ENCODE measurements at regions not wholly inside any gene's neighbourhood (a gene's known extent, or its start where the extent isn't known, plus 50 kb on each side); places are given as distances from the start of the nearest gene placed in this dataset.

DNA sequence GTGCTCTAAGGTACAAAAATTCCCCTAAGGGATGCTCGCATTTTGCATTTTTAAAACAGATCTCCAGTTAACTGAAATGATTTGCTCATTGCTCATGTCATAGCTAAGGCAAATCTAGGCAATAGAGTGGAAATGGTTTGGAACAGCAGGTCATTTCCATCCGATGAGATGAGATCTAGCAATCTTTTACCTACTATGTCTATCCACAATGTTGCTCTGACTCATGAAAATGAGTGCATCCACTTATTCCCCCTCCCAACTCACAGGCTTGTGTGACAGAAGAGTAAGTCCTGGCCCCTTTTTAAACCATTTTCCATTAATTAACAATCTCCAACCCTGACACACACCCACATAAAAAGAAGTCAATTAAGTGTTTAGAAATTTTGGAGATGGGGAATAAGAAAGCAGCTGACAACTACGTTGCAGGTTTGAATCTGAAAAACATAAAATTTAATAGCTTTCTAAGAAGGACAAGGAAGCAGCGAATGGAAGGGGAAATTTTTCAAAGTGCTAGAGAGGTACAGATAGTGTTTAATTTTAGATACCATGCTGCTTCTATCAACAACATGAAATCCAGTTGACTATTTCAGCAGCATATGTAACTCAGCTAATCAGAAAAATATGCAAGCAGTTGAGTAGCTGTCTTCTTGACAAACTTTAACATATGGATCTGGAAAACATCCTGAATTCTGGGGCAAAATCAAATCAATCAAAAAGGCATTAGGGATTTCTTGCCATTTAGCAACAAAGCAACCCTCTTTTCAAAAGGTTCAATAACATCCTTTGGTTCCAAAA is 112.0 kb downstream of the TMCO5A start:
- no peak for DNase-seq (ENCODE audit: low spot score)

- no peak for DNase-seq (ENCODE audit: low spot score)
Observed at GRCh38 chr15:38048001-38048455, 113.6 kb downstream of the TMCO5A start.

GRCh38 chr15:38049891-38050290 is 115.5 kb downstream of the TMCO5A start:
- no peak for DNase-seq (ENCODE audit: low spot score)

DNA sequence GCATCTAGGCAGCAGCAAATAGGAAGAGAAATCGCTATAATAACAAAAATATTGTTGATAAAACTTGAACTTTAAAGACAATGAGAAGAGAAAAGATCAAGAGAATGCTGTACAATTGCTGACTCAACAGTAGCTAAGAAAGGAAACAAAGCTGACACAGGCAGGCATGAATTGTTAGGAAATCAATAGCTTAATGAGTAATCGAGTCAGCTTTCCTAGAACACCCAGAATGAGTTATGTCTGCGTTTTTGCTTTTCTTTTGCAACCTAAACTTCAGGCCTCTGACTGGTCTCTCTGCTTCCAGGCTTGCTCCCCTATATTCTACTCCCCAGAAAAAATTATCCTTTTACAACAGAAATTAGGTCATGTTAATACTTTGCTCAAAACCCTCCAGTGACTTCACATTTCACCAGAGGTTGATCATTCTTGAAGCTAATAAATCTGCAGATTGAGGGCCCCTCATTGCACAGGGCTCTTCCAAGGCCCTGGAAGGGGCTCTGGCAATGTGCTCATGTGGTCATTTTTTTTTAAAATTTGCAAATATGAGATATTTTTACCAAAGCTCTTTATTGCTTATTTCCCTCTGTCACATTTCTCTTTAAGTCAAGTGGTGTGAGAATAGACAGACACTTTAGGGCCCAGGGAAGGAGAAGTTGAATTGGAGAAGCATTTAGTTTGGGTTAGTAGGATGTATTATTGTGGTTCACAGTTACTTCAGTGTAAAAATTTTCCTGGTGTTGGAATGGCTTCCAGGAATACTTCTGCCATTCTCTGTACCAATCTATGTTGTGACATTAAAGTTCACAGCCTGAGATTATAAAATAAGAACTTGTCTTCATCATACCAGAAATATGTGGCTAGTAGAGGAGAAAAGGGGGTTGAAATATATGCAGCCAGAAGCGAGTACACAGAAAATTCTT is 116.3 kb downstream of the TMCO5A start:
- DNase-seq (ENCODE audit: low spot score) = no peak

GRCh38 chr15:38053205-38053604 is 118.8 kb downstream of the TMCO5A start:
- no peak for DNase-seq (ENCODE audit: low spot score)

- no peak for DNase-seq (ENCODE audit: low spot score)
Observed at GRCh38 chr15:38053776-38054175, 119.3 kb downstream of the TMCO5A start.

- DNase-seq (ENCODE audit: low spot score) = no peak
Observed at GRCh38 chr15:38054488-38054887, 120.0 kb downstream of the TMCO5A start.

DNA sequence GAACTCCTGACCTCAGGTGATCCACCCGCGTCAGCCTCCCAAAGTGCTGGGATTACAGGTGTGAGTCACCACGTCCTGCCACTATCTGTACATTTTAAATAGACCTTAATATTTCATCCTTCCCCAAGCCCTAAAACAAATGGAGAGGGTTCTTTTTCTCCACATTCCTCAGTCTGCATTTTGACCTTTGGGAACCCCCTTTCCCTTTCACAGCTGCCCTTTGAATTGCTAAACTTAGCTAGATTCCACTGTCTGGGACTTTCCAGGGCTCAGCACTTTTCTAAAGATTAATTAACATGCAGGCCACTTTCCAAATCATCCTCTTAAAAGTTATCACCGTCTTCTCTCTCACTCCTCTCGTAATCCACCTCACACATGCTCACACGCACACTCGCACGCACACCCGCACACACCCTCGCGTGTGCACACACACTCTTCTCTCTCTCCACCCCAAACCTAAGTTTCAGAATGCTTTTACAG is 124.2 kb downstream of the TMCO5A start:
- DNase-seq (ENCODE audit: low spot score) = no peak

DNA sequence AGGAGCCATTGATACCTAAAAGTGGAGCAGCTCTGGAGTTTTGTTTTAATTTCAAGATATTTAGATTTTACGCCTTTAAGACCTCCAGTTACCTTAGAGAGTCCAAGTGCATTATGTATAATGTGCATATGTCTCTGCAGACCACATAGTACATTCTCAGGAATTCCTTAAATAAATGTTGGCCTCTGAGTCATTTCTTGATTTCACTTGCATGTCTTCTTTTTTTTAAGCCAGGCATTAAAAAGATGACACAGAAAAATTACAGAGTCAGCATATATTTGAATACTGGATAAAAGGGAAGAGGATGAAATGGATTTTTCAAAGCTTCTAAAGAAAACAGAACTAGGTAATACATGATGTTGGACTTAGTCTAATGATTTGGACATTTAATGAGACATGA is 125.2 kb downstream of the TMCO5A start:
- no peak for DNase-seq (ENCODE audit: low spot score)

DNA sequence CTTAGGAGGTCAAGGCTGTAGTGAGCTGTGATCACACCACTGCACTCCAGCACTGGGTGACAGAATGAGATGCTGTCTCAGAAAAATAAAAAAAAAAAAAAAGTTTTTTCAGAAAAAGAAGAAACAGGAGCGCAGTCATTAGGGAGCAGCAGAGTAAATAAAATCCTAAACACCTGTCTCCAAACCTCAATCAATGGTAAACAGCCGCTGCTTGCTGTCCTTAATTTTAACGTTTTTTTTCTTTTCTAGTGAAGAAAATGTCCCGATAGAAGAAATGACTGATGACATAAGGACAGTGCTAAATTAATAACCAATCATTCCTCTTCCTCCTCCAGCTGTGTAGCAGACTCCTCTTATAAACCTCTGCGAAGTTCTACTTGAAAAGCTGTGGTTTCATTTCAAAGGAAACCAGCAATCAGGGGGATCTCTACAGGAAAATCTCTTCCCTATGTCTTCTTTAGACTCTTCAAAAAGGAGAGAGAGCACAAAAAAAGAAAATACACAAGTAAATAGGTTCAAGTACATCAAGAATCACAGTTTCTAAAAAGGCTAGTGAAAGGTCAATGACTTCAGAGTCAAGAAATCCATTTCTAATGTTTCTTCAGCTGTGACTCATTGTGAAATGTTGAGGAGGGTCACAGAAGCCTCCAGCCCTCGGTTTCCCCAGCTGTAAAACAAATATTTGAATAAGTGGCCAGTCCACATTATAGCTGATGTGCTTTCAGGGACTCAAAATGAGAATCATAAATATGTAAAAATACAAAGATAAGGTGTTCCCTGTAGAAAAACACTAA is 127.6 kb downstream of the TMCO5A start:
- DNase-seq (ENCODE audit: low spot score) = no peak

DNA sequence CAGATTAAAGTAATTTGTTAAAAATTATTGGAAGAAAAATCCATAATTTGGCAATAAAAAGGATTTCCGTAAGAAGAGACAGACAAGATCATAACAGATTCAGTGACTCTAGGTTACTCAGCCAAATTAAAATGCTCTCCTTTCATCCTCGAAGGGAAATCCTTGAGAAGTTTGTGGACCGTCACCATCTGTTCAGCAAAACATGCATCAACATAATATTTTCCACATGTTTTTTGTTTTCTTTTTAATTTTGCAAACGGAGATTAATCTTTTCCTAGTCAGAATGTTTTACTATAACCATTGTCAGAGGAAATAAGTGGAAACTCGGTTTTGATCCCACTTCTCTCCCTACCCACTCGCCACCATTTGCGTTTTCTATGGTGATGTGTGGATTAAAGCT is 128.3 kb downstream of the TMCO5A start:
- DNase-seq (ENCODE audit: low spot score) = no peak

DNA sequence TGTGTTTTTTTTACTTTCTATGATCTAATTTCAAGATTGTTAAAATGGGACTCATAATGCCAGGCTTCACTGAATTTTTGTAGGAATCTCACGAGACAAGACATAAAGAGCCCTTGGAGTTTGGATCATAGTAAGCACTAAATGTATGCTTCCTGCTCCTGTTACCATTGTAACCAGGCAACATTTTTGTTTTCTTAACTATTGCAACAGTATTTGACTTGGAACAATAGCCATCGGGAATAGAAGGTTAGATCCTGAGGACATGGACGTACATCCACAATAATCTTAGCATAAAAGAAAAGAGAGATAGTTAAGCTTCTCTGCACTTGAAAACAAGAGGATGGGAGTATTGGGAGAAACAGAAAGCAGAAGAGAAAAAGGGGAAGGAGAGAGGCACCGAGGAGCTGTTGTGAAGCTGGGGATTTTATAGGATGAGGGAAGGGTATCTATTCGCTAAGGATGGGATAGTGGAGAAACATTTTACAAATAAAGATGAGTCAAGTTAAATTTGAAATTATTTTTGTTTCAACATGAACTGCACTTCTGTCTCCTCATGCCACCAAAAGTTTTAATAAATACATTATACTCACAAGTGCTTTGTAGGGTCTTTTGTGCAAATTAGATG is 131.4 kb downstream of the TMCO5A start:
- DNase-seq (ENCODE audit: low spot score) = no peak

DNA sequence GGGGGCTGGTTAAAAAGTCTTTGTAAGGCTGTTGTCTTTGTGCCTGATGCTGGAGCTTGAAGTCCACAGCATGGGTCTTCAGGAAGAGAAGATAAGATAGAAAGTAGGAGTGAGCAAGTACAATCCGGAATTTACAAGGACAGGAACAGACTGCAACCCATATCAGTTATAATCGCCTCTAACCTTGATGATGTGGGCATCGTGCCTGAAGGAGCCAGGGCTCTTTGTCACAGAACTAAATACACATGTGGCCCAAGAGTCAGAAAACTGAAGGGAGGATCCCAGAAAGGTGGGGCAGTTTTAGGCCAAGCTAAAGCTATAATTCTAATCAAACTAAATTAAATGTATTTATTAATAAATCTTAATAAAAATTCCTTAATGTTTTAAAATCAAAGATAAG is 132.2 kb downstream of the TMCO5A start:
- no peak for DNase-seq (ENCODE audit: low spot score)

DNA sequence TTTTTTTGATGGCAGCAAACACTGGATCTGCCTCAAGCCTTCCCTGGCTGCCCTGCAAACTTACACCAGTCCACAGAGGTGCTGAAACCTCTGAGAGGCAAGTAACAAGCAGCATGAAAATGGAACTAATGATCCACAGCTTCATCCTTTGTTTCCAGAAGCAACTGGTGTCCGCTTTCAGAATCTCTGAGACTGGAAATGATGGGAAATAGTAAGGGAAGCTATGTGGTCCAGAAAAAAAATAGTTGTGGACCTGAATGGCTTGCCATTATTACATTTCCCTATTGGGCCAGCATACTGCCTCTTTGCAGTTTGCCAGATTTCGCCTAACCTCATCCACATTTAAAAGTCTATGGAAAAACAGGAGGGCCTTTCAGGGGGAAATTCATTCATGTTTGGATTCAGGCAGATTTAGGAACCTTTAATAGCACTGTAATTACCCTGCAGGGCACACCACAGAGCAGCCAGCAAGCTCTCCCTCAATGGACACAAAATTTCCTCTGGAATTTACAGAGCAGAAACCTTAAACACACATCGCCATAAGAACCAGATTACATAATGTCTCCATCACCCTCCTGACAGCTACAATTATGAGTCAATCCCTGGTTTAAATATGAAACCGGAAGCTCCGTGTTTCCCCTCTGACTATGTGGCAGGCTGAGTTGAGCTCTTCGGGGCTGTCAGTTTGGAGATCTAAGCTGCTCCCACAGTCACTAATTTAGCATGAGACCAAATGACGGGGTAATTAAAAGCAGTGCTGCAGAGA is 134.4 kb downstream of the TMCO5A start:
- DNase-seq (ENCODE audit: low spot score) = peak; percentile 68

DNA sequence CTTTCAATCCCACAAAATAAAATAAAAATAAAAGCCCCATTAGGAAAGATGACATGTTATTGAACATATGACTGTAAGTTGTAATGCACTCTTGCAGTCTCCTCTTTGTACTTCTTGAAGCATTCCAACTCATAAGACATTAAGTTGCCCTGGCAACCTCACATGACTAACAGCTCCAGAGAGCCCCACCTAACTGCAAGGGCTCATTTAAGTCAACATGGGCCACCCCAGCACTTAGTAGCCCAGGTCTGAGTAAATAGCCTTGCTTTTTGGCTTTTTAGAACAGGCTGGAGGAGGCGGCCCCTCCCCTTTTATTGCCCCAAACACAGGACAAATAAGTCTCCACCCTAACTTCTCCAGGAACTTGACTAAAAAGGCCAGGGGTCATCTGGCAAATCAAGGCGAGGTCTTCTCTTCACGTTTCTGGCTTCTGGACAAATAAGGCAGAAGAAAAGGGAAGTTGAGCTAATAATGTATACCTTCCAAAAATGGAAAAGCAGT is 135.1 kb downstream of the TMCO5A start:
- peak; percentile 83 for DNase-seq (ENCODE audit: low spot score)

DNA sequence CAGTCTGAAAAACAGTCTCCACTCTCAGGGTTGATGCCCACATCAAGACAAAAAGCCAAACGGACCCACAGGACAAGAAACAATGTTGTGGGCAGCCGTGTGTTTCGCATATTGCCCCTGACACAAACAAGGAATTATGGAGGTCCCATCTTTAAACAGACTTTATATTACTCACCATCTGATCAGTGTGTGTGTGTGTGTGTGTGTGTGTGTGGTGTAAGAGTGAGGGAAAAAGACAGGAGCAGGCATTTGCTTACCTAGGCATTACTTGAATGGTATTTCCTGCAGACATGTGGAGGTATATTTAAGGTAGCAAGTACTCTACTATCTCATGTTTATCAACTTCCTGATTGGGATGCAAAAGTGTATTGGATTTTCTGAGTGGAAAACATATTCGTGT is 136.3 kb downstream of the TMCO5A start:
- DNase-seq (ENCODE audit: low spot score) = no peak

DNA sequence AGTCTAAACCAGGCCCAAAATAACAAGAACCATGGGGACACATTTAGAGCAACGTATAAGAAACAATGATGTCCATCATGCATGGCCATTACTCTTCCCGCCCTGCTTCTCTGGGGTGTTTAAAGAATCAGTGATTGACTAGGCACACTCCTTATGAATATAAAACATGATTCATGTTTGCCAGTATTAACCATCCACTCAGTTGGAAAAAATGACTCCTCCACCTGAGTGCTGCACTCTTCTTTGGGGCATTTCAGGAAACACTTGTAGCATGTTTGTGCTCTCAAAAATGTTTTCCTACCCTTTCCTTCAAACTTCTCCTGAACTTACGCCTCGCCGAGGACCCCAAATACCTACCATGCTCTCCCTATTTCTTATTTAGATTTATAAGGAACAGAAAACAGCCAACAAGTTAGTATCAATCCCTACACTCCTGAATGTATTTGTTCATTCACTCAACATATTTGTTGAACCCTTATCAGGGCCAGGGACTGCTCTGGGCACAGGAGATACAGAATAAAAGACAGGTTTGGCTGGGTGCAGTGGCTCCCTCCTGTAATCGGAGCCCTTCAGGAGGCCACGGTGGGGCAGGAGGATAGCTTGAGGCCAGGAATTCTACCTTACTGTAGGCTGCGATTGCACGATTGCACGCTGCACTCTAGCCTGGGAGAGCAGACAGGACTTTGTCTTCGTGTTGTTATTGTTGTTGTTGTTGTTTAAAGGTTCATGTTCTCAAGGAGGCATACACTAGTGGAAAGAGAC is 137.0 kb downstream of the TMCO5A start:
- no peak for DNase-seq (ENCODE audit: low spot score)

GRCh38 chr15:38072007-38072347 is 137.5 kb downstream of the TMCO5A start:
- DNase-seq (ENCODE audit: low spot score) = no peak

GRCh38 chr15:38072348-38073177 is 138.1 kb downstream of the TMCO5A start:
- peak; percentile 63 for DNase-seq (ENCODE audit: low spot score)

Measured in hepatic stellate cell (primary cell).